Vagina (tissue), 2 donors: ENCODE measurements at regions not wholly inside any gene's neighbourhood (a gene's known extent, or its start where the extent isn't known, plus 50 kb on each side); places are given as distances from the start of the nearest gene placed in this dataset.

Experiments
- DNase-seq, 2 donors: peaks; one replicate each; pipeline ENCODE4 v3.0.0-alpha.2; 2017; ENCODE audit errors: extremely low spot score in 2 of 2
- H3K27ac ChIP-seq: fragments of 200-600 bp; sonication (generic); one replicate; pipeline ENCODE4 v1.5.1; 2019
- H3K27me3 ChIP-seq: fragments of 200-600 bp; sonication (generic); one replicate; pipeline ENCODE4 v1.5.1; 2019
- H3K36me3 ChIP-seq, 2 donors: fragments of 200-600 bp; sonication (generic); one replicate each; pipeline ENCODE4 v1.5.1; 2017 to 2019
- H3K4me1 ChIP-seq: fragments of 200-600 bp; sonication (generic); one replicate; pipeline ENCODE4 v1.5.1; 2019
- H3K4me3 ChIP-seq, 2 donors: fragments of 200-600 bp; sonication (generic); 1 replicate in 1 of 2; 2 replicates in 1 of 2; pipeline ENCODE4 v1.5.1; 2016 to 2019
- H3K9me3 ChIP-seq: fragments of 200-600 bp; sonication (generic); one replicate; pipeline ENCODE4 v1.5.1; 2019
- CTCF ChIP-seq, 3 experiments: fragments of 450-650 bp in 2 of 3; fragments of 200-600 bp in 1 of 3; sonication (generic) in 1 of 3; IDR thresholded peaks; one replicate each; pipeline ENCODE4 v1.5.1; 2017 to 2019; ENCODE audit warnings: antibody characterized with exemption in 3 of 3, mild to moderate bottlenecking in 2 of 3, moderate library complexity in 2 of 3
- POLR2A ChIP-seq, 2 donors: fragments of 450-650 bp; IDR thresholded peaks; one replicate each; pipeline ENCODE4 v1.6.1; 2017; ENCODE audit warnings: antibody characterized with exemption in 2 of 2, mild to moderate bottlenecking in 2 of 2, moderate library complexity in 2 of 2
- POLR2AphosphoS5 ChIP-seq, 2 donors: sonication (generic); formaldehyde crosslinking; IDR thresholded peaks; one replicate each; pipeline ENCODE4 v1.9.0; 2017; ENCODE audit warnings: antibody characterized with exemption in 2 of 2, mild to moderate bottlenecking in 2 of 2, low read depth in 1 of 2; ENCODE audit not compliant: insufficient read depth in 1 of 2
- intact Hi-C: fragments of 100-400 bp; cut with DNase I; formaldehyde crosslinking; loops from one replicate; pipeline ENCODE4 v1.15.1; 2023

DNA sequence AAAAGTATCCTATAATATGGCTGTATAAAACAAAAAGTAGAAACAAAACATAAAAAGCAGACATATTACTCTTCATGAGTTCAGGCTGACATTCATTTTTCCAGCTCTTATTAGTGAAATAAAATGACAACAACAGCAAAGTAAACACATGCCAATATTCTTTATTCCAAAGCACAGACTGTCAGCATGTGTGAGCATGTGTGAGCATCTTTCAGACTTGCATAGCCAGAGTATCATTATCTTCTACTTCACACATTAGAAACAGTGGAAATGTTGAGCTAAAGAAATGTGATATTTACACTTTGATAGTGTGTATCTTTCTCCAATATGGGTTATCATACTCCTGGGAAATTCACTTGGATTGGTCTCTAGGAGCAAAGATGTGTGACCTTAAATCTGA, 476.6 kb upstream of the TMEM132C start:
- H3K9me3 ChIP-seq = no peaks in the 10 kb centered on the region
- H3K4me3 ChIP-seq = no peak overlapping the region
- peaks cover 4% of the 10 kb centered on the region for H3K4me1 ChIP-seq
- no peak overlapping the region for H3K27ac ChIP-seq
- no peaks in the 10 kb centered on the region for H3K36me3 ChIP-seq
- no peaks in the 10 kb centered on the region for H3K27me3 ChIP-seq
- TF ChIP-seq POLR2AphosphoS5 (IDR thresholded peaks at IDR 0.05; ENCODE audit: insufficient read depth in 1 of 2, low read depth in 1 of 2) (no peak), CTCF (IDR thresholded peaks at IDR 0.05) (no peak), POLR2A (IDR thresholded peaks at IDR 0.05) (no peak)
- DNase-seq = no peak
- intact Hi-C loops = no loop called here

GRCh38 chr12:127791217-127791616, 475.8 kb upstream of the TMEM132C start:
- no peak overlapping the region for H3K4me3 ChIP-seq
- no peaks in the 10 kb centered on the region for H3K36me3 ChIP-seq
- H3K27me3 ChIP-seq = no peaks in the 10 kb centered on the region
- no peaks in the 10 kb centered on the region for H3K4me1 ChIP-seq
- TF ChIP-seq POLR2A (IDR thresholded peaks at IDR 0.05) (no peak), POLR2AphosphoS5 (IDR thresholded peaks at IDR 0.05; ENCODE audit: insufficient read depth in 1 of 2, low read depth in 1 of 2) (no peak), CTCF (IDR thresholded peaks at IDR 0.05) (no peak)
- no peak overlapping the region for H3K27ac ChIP-seq
- H3K9me3 ChIP-seq = no peaks in the 10 kb centered on the region
- DNase-seq = no peak
- intact Hi-C loops = no loop called here

DNA sequence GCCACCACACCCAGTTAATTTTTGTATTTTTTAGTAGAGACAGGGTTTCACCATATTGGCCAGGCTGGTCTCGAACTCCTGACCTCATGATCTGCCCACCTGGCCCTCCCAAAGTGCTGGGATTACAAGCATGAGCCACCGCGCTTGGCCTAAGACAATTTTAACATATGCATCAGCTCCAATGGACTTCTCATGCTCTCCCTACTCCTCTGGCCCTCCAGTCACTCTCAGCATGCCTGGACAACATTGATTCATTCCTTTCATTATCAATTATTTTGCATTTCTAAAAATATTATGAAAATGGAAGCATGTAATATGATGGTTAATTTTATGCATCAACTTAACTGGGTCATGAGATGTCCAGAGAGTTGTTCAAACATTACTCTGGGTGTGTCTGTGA, 469.1 kb upstream of the TMEM132C start:
- Histone ChIP-seq H3K4me3 (no peak overlapping the region), H3K27me3 (no peaks in the 10 kb centered on the region), H3K27ac (no peak overlapping the region), H3K36me3 (no peaks in the 10 kb centered on the region), H3K4me1 (no peaks in the 10 kb centered on the region), H3K9me3 (no peaks in the 10 kb centered on the region)
- intact Hi-C loops = no loop called here
- no peak for TF ChIP-seq POLR2AphosphoS5 (IDR thresholded peaks at IDR 0.05; ENCODE audit: insufficient read depth in 1 of 2, low read depth in 1 of 2)
- no peak for TF ChIP-seq CTCF (IDR thresholded peaks at IDR 0.05)
- TF ChIP-seq POLR2A (IDR thresholded peaks at IDR 0.05) = no peak
- no peak for DNase-seq

DNA sequence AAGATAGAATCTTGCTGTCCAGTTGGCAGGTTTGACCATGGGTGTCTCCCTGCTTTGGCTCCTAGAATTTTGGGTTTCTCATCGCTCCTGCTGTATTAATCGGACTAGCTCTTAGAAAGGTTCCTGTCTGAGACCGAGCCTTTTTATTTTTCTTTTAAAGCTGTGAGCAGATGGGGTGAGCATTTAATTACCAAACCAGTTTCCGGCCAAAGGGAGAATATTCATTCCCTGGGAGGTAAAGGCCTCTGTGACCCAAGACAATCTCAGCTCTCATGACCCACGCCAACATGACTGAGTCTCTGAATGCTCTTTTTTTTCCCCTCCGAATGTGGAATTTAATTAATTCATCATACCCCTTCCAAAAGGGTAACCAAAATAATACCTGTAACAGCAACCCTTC, 464.7 kb upstream of the TMEM132C start:
- TF ChIP-seq POLR2AphosphoS5 (IDR thresholded peaks at IDR 0.05; ENCODE audit: insufficient read depth in 1 of 2, low read depth in 1 of 2) (no peak), POLR2A (IDR thresholded peaks at IDR 0.05) (no peak), CTCF (IDR thresholded peaks at IDR 0.05) (no peak)
- intact Hi-C loops = no loop called here
- Histone ChIP-seq H3K9me3 (no peaks in the 10 kb centered on the region), H3K27ac (no peak overlapping the region), H3K4me3 (no peak overlapping the region), H3K4me1 (no peaks in the 10 kb centered on the region), H3K27me3 (no peaks in the 10 kb centered on the region), H3K36me3 (no peaks in the 10 kb centered on the region)
- no peak for DNase-seq

DNA sequence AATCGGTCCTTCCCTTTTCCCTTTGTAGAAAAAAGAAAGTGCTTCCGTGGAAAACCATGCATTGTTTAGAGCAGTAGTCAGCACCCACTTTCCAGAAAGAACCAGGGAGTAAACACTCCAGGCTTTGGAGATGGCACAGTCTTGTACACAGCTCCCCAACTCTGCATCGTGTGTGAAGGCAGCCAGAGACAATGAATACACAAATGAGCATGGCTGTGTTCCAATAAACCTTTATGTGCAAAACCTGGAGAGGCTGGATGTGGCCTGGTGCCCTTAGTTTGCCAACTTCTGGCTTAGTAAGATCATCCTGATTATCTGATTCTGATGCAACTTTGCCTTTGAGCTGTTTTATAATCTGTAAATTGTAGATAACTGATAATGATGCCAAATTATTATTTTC, 463.4 kb upstream of the TMEM132C start:
- TF ChIP-seq POLR2A (IDR thresholded peaks at IDR 0.05) = no peak
- no peak for TF ChIP-seq POLR2AphosphoS5 (IDR thresholded peaks at IDR 0.05; ENCODE audit: insufficient read depth in 1 of 2, low read depth in 1 of 2)
- TF ChIP-seq CTCF (IDR thresholded peaks at IDR 0.05) = no peak
- Histone ChIP-seq H3K4me3 (no peak overlapping the region), H3K9me3 (no peaks in the 10 kb centered on the region), H3K27ac (no peak overlapping the region), H3K36me3 (no peaks in the 10 kb centered on the region), H3K4me1 (no peaks in the 10 kb centered on the region), H3K27me3 (no peaks in the 10 kb centered on the region)
- no peak for DNase-seq
- intact Hi-C loops = no loop called here
